ENCODE measurements at regions not wholly inside any gene's neighbourhood (a gene's known extent, or its start where the extent isn't known, plus 50 kb on each side); places are given as distances from the start of the nearest gene placed in this dataset.
"Not testable (repeated sequence)": the region's sequence is repeated elsewhere in the genome, so short reads cannot be mapped to it uniquely, and the experiment has no call there.

- no peak for DNase-seq
Measured at GRCh38 chr1:193448682-193449461, 262.5 kb upstream of the B3GALT2 start.

GRCh38 chr1:193443886-193444285 is 257.5 kb upstream of the B3GALT2 start:
- DNase-seq: no peak

GRCh38 chr1:193438771-193439170 is 252.4 kb upstream of the B3GALT2 start:
- no peak for DNase-seq

GRCh38 chr1:193438312-193438711 is 251.9 kb upstream of the B3GALT2 start:
- no peak for DNase-seq

- no peak for DNase-seq
Measured at GRCh38 chr1:193437785-193438184, 251.4 kb upstream of the B3GALT2 start.

- DNase-seq: not testable (repeated sequence)
Measured at GRCh38 chr1:193437333-193437732, 250.9 kb upstream of the B3GALT2 start.

- peak; percentile 19 for DNase-seq
Measured at GRCh38 chr1:193435781-193436180, 249.4 kb upstream of the B3GALT2 start.

- DNase-seq: peak; percentile 57
Measured at GRCh38 chr1:193434319-193434718, 247.9 kb upstream of the B3GALT2 start.

GRCh38 chr1:193433599-193433998 is 247.2 kb upstream of the B3GALT2 start:
- DNase-seq: no peak

- no peak for DNase-seq
Measured at GRCh38 chr1:193432979-193433587, 246.7 kb upstream of the B3GALT2 start.

- DNase-seq: no peak
Measured at GRCh38 chr1:193431265-193431977, 245.0 kb upstream of the B3GALT2 start.

- no peak for DNase-seq
Measured at GRCh38 chr1:193427524-193427923, 241.1 kb upstream of the B3GALT2 start.

GRCh38 chr1:193426061-193426460 is 239.6 kb upstream of the B3GALT2 start:
- DNase-seq: no peak

- DNase-seq: no peak
Measured at GRCh38 chr1:193421487-193421886, 235.1 kb upstream of the B3GALT2 start.

- no peak for DNase-seq
Measured at GRCh38 chr1:193419295-193419694, 232.9 kb upstream of the B3GALT2 start.

- DNase-seq: no peak
Measured at GRCh38 chr1:193418745-193419058, 232.3 kb upstream of the B3GALT2 start.

- peak; percentile 33 for DNase-seq
Measured at GRCh38 chr1:193417945-193418744, 231.7 kb upstream of the B3GALT2 start.

- peak; percentile 20 for DNase-seq
Measured at GRCh38 chr1:193417403-193417802, 231.0 kb upstream of the B3GALT2 start.

GRCh38 chr1:193416226-193417024 is 230.0 kb upstream of the B3GALT2 start:
- no peak for DNase-seq

- no peak for DNase-seq
Measured at GRCh38 chr1:193415256-193415655, 228.8 kb upstream of the B3GALT2 start.

- DNase-seq: no peak
Measured at GRCh38 chr1:193413376-193413775, 227.0 kb upstream of the B3GALT2 start.

- no peak for DNase-seq
Measured at GRCh38 chr1:193412748-193413147, 226.3 kb upstream of the B3GALT2 start.

All from fibroblast of skin of right biceps (primary cell).